ENCODE measurements at regions not wholly inside any gene's neighbourhood (a gene's known extent, or its start where the extent isn't known, plus 50 kb on each side); places are given as distances from the start of the nearest gene placed in this dataset.

GRCh38 chr3:170643831-170644230 is 58.0 kb upstream of the SLC7A14 start:
- no peak for DNase-seq

DNA sequence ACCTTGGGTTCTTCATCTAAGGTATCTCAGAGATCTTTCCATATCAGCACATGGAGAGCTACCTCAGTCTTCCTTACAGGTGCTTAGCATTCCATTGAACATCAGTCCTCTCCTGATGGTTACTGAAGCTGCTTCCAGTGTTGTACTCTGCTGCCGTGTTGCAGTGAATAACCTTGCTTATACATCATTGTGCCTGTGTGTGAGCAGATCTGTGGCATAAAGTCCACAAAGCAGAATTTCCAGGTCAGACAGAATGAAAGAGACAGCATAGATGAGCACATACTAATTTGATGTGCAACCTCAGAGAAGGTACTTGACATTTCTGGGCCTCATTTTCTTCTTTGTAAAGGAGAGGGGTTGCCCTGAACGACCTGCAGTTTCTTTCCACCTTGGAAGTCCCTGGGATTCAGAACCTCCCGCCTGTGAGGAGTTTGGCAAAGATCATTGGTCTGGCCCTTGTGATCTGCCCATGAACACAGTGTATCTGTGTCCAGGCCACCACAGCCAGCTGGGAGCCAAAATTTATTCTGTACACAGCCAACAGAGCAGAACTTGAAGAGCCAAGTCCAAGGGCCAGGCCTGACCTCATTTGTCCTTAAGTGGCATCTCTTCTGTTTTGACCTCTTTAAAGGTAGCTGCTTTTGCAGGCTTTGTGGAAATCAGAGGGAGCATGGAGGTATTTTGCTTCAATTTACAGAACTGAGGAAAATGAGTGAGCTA is 57.2 kb upstream of the SLC7A14 start:
- DNase-seq: no peak

- DNase-seq: no peak
Measured at GRCh38 chr3:170641510-170642236, 55.8 kb upstream of the SLC7A14 start.

DNA sequence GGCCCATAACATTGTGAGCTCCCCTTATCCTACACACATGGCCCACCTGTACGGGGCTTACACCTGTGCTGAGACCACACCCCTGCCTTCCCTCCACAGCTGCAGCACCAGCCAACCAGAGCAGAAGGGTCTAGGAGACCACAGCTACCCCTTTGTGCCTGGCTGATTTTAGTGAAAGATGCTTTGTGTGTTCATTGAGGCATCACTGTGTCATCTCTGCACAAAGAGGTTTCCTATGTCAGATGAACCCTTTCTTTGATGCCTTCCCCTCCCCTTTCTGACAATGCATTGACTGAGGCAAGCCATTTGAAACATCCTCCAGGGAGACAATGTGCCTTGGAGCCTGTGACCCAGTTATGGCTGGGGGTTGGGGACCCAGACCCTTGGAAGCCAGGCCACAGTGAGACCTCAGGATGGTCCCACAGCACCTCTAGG is 54.9 kb upstream of the SLC7A14 start:
- DNase-seq: no peak

GRCh38 chr3:170638988-170639387 is 53.1 kb upstream of the SLC7A14 start:
- DNase-seq: no peak

DNA sequence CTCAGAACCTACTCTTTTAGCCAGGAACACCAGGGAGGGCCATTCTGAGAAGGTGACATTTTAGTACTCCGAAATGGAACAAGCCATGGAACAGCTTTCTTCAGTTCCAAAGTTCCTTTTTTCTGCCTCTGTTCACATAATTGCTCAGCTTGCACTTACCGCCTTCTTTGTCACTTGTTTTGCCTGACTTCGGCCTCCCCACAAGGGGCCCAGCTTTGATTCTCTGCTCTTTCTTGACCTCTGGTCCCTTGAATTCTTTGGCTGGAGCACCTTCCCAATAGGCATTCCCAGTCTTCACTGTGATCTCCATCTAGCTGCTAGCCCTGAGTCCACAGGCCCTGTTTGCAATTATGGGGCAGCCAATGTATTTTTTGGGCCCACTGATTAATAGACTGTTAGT is 51.4 kb upstream of the SLC7A14 start:
- no peak for DNase-seq

- no peak for DNase-seq
Measured at GRCh38 chr3:170636400-170636973, 50.6 kb upstream of the SLC7A14 start.

Measured in activated CD4-positive, alpha-beta T cell treated with anti-CD3 and anti-CD28 coated beads for 4 hours (primary cell).